ENCODE measurements at regions not wholly inside any gene's neighbourhood (a gene's known extent, or its start where the extent isn't known, plus 50 kb on each side); places are given as distances from the start of the nearest gene placed in this dataset.
A peak's percentile ranks its signal among the peaks of the same experiment; 100 is the strongest.
"Not testable (repeated sequence)": the region's sequence is repeated elsewhere in the genome, so short reads cannot be mapped to it uniquely, and the experiment has no call there.

DNA sequence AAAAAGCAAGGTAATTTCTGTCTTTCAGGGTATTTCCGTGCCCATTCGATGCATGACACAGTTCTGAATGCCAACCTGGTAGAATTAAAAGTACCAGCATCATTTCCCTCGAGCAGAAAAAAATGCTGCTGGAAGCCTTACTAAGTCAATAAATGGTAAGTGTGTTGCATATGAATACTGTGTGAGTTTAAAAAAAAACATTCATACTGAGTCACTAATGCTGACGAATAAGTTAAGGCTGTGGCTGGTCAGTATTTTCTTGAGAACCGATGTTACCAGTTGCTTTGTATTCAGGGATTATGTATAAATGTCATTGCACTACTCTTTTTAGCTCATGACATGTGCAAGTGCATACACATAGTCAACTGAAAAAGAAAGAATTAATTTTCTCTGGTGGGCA, 710.2 kb downstream of the TRHDE start:
- WGBS (ENCODE audit: low lambda C conversion rate, missing lambda C conversion rate), result 86% methylated on average over 5 of the region's 5 CpGs

DNA sequence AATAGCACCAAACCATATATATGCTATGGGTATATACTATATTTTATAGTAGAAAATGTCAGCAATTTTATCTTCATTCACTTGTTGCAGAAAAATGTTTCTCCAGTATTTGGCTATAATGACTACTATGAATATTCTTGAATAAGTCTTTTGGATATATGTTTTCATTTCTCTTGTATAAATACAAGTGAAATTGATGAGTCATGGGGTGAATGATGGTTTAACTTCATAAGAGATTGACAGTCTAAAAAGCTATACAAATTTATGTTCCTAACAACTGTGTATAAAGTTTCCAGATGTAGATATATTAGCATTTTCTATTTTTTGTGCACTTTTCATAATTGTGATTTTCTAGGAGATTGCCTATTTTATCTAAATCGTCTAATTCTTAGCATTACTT, 714.8 kb downstream of the TRHDE start:
- Histone ChIP-seq H3K27ac (no peak overlapping the region), H3K36me3 (replicated peaks; ENCODE audit: insufficient read depth, low read depth) (no peaks in the 10 kb centered on the region), H3K79me2 (no peaks in the 10 kb centered on the region), H3K9me3 (ENCODE audit: low read depth) (no peaks in the 10 kb centered on the region), H2AFZ (no peak overlapping the region), H4K20me1 (ENCODE audit: insufficient read depth, poor library complexity, severe bottlenecking) (no peaks in the 10 kb centered on the region), H3K9me2 (replicated peaks; ENCODE audit: insufficient read depth) (no peaks in the 10 kb centered on the region), H3K4me3 (no peak overlapping the region), H3K4me1 (ENCODE audit: insufficient read depth) (no peaks in the 10 kb centered on the region), H3K4me2 (no peak overlapping the region), H3K27me3 (no peaks in the 10 kb centered on the region)
- DNase-seq (ENCODE audit: low spot score), result no peak
- WGBS (ENCODE audit: low lambda C conversion rate, missing lambda C conversion rate), result 90% methylated on average over 1 of the region's 1 CpG
- TF ChIP-seq EZH2 (IDR thresholded peaks at IDR 0.05; ENCODE audit: borderline replicate concordance) (no peak), EZH2phosphoT487 (IDR thresholded peaks at IDR 0.05; ENCODE audit: low read depth, severe bottlenecking, unreplicated experiment) (no peak)
- TF ChIP-seq, protein P1, sequence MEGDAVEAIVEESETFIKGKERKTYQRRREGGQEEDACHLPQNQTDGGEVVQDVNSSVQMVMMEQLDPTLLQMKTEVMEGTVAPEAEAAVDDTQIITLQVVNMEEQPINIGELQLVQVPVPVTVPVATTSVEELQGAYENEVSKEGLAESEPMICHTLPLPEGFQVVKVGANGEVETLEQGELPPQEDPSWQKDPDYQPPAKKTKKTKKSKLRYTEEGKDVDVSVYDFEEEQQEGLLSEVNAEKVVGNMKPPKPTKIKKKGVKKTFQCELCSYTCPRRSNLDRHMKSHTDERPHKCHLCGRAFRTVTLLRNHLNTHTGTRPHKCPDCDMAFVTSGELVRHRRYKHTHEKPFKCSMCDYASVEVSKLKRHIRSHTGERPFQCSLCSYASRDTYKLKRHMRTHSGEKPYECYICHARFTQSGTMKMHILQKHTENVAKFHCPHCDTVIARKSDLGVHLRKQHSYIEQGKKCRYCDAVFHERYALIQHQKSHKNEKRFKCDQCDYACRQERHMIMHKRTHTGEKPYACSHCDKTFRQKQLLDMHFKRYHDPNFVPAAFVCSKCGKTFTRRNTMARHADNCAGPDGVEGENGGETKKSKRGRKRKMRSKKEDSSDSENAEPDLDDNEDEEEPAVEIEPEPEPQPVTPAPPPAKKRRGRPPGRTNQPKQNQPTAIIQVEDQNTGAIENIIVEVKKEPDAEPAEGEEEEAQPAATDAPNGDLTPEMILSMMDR (IDR thresholded peaks at IDR 0.05; ENCODE audit: poor library complexity), result no peak

More for the DNA sequence above, 710.2 kb downstream of the TRHDE start:
- Histone ChIP-seq H3K9me2 (replicated peaks; ENCODE audit: insufficient read depth) (no peaks in the 10 kb centered on the region), H3K79me2 (no peaks in the 10 kb centered on the region), H2AFZ (no peak overlapping the region), H3K4me2 (no peak overlapping the region), H3K4me3 (no peak overlapping the region), H3K27ac (no peak overlapping the region), H3K36me3 (replicated peaks; ENCODE audit: insufficient read depth, low read depth) (no peaks in the 10 kb centered on the region), H3K4me1 (ENCODE audit: insufficient read depth) (no peaks in the 10 kb centered on the region), H4K20me1 (ENCODE audit: insufficient read depth, poor library complexity, severe bottlenecking) (no peaks in the 10 kb centered on the region), H3K9me3 (ENCODE audit: low read depth) (no peaks in the 10 kb centered on the region), H3K27me3 (no peaks in the 10 kb centered on the region)
- no peak for DNase-seq (ENCODE audit: low spot score)
- no peak for TF ChIP-seq EZH2phosphoT487 (IDR thresholded peaks at IDR 0.05; ENCODE audit: low read depth, severe bottlenecking, unreplicated experiment)
- TF ChIP-seq EZH2 (IDR thresholded peaks at IDR 0.05; ENCODE audit: borderline replicate concordance), result no peak
- TF ChIP-seq, protein P1 (IDR thresholded peaks at IDR 0.05; ENCODE audit: poor library complexity), result no peak

- H2AFZ ChIP-seq, result no peak overlapping the region
- WGBS (ENCODE audit: low lambda C conversion rate, missing lambda C conversion rate), result 40% methylated on average over 4 of the region's 4 CpGs
- no peaks in the 10 kb centered on the region for H3K27me3 ChIP-seq
- TF ChIP-seq EZH2phosphoT487 (IDR thresholded peaks at IDR 0.05; ENCODE audit: low read depth, severe bottlenecking, unreplicated experiment) (no peak), EZH2 (IDR thresholded peaks at IDR 0.05; ENCODE audit: borderline replicate concordance) (no peak)
- TF ChIP-seq, protein P1 (IDR thresholded peaks at IDR 0.05; ENCODE audit: poor library complexity), result no peak
- no peaks in the 10 kb centered on the region for H3K9me2 ChIP-seq (replicated peaks; ENCODE audit: insufficient read depth)
- no peaks in the 10 kb centered on the region for H3K36me3 ChIP-seq (replicated peaks; ENCODE audit: insufficient read depth, low read depth)
- no peaks in the 10 kb centered on the region for H3K9me3 ChIP-seq (ENCODE audit: low read depth)
- no peaks in the 10 kb centered on the region for H3K4me1 ChIP-seq (ENCODE audit: insufficient read depth)
- H3K4me2 ChIP-seq, result peak overlapping the region; percentile 10
- no peaks in the 10 kb centered on the region for H3K79me2 ChIP-seq
- no peak overlapping the region for H3K4me3 ChIP-seq
- no peaks in the 10 kb centered on the region for H4K20me1 ChIP-seq (ENCODE audit: insufficient read depth, poor library complexity, severe bottlenecking)
- no peak for DNase-seq (ENCODE audit: low spot score)
- no peak overlapping the region for H3K27ac ChIP-seq
These were observed 717.3 kb downstream of the TRHDE start for GRCh38 chr12:72989458-72989947.

- not testable (repeated sequence) for H3K36me3 ChIP-seq (replicated peaks; ENCODE audit: insufficient read depth, low read depth); H3K4me2 ChIP-seq; H3K4me3 ChIP-seq; H3K79me2 ChIP-seq; H3K9me3 ChIP-seq (ENCODE audit: low read depth); H3K27ac ChIP-seq; H3K4me1 ChIP-seq (ENCODE audit: insufficient read depth); H3K27me3 ChIP-seq; H2AFZ ChIP-seq; DNase-seq (ENCODE audit: low spot score); H4K20me1 ChIP-seq (ENCODE audit: insufficient read depth, poor library complexity, severe bottlenecking); H3K9me2 ChIP-seq (replicated peaks; ENCODE audit: insufficient read depth)
These were observed 722.9 kb downstream of the TRHDE start for GRCh38 chr12:72995029-72995428.

Data from hepatocyte (in vitro differentiated cells).